Tibial artery (tissue), 4 donors: ENCODE measurements at regions not wholly inside any gene's neighbourhood (a gene's known extent, or its start where the extent isn't known, plus 50 kb on each side); places are given as distances from the start of the nearest gene placed in this dataset.

Experiments
- DNase-seq, 2 donors: peaks; one replicate each; pipeline ENCODE4 v3.0.0-alpha.2; 2019
- H3K27ac ChIP-seq, 2 donors: fragments of 200-600 bp; sonication (generic) in 1 of 2; 1 replicate in 1 of 2; 2 replicates in 1 of 2; pipeline ENCODE4 v1.5.1; 2018 to 2019; ENCODE audit warnings: mild to moderate bottlenecking in 1 of 2
- H3K27me3 ChIP-seq, 2 donors: fragments of 200-600 bp; sonication (generic) in 1 of 2; one replicate each; pipeline versions ENCODE4 v1.5.1 to v1.6.0; 2016 to 2019
- H3K36me3 ChIP-seq, 3 donors: fragments of 200-600 bp; sonication (generic) in 2 of 3; one replicate each; pipeline ENCODE4 v1.5.1; 2016 to 2019; ENCODE audit warnings: mild to moderate bottlenecking in 2 of 3
- H3K4me1 ChIP-seq, 4 donors: fragments of 200-600 bp; sonication (generic) in 2 of 4; 1 replicate in 3 of 4; 2 replicates in 1 of 4; pipeline ENCODE4 v1.5.1; 2016 to 2019
- H3K4me3 ChIP-seq, 2 donors: fragments of 200-600 bp; sonication (generic) in 1 of 2; 1 replicate in 1 of 2; 2 replicates in 1 of 2; pipeline ENCODE4 v1.5.1; 2018 to 2019; ENCODE audit warnings: mild to moderate bottlenecking in 2 of 2
- H3K9me3 ChIP-seq, 3 donors: fragments of 200-600 bp; sonication (generic) in 1 of 3; one replicate each; pipeline ENCODE4 v1.5.1; 2016 to 2019
- intact Hi-C: fragments of 100-400 bp; cut with DNase I; formaldehyde crosslinking; loops from one replicate; pipeline ENCODE4 v1.15.0; 2023; ENCODE audit warnings: low total_unique reads
- TF ChIP-seq, protein P1 (sequence below), 2 experiments: fragments of 200-600 bp in 1 of 2; fragments of 450-650 bp in 1 of 2; IDR thresholded peaks; one replicate each; pipeline ENCODE4 v1.5.1; 2017 to 2019; ENCODE audit warnings: antibody characterized with exemption in 2 of 2, mild to moderate bottlenecking in 1 of 2, moderate library complexity in 1 of 2

DNA sequence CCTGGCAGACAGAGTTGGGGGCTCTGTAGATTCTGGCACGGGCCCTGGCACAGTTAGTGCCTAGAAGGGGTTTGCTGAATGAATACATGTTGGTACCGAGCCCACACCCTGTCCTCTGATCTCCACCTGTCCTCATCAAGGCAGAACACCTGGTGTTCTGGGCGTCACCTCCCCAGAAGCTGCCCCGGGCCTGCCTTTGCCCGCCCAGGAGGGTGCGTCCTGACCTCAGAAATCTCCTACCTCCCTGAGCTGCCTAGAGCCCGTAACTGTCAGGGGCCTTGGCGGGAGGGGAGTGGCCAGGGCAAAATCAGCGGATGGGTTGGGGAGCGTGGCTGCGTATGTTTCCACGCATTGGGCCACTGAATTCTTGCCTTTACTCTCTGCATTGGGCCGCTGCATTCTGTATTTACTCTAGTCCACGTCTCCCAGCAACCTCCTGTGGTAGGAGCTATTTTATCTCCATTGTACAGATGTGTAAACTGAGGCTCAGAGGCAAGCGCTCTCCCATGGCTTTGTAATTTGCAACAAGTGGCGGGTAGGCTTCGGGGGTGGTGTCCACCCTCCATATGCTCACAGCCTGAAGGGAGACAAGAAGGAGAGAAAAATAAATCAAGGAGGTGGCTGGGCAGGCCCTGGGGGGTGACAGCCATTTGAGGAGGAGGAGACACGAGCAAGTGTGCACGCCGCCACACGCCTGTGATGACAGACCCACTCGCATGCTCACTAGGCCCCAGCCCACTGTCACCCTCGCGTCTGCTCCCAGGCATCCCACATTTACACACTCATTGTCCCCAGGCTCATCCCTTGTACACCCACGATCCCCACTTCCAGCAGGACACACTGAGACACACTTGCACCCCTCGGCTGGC is 95.7 kb upstream of the WNT4 start:
- no peak for DNase-seq
- peaks cover 0 to 49% of the 10 kb centered on the region in 2 donors for H3K27me3 ChIP-seq
- H3K4me3 ChIP-seq: no peak overlapping the region
- no peaks in the 10 kb centered on the region for H3K9me3 ChIP-seq
- H3K27ac ChIP-seq: no peak overlapping the region
- H3K4me1 ChIP-seq: no peaks in the 10 kb centered on the region
- TF ChIP-seq, protein P1, sequence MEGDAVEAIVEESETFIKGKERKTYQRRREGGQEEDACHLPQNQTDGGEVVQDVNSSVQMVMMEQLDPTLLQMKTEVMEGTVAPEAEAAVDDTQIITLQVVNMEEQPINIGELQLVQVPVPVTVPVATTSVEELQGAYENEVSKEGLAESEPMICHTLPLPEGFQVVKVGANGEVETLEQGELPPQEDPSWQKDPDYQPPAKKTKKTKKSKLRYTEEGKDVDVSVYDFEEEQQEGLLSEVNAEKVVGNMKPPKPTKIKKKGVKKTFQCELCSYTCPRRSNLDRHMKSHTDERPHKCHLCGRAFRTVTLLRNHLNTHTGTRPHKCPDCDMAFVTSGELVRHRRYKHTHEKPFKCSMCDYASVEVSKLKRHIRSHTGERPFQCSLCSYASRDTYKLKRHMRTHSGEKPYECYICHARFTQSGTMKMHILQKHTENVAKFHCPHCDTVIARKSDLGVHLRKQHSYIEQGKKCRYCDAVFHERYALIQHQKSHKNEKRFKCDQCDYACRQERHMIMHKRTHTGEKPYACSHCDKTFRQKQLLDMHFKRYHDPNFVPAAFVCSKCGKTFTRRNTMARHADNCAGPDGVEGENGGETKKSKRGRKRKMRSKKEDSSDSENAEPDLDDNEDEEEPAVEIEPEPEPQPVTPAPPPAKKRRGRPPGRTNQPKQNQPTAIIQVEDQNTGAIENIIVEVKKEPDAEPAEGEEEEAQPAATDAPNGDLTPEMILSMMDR (IDR thresholded peaks at IDR 0.05): no peak
- intact Hi-C loops: no loop called here
- no peaks in the 10 kb centered on the region for H3K36me3 ChIP-seq

DNA sequence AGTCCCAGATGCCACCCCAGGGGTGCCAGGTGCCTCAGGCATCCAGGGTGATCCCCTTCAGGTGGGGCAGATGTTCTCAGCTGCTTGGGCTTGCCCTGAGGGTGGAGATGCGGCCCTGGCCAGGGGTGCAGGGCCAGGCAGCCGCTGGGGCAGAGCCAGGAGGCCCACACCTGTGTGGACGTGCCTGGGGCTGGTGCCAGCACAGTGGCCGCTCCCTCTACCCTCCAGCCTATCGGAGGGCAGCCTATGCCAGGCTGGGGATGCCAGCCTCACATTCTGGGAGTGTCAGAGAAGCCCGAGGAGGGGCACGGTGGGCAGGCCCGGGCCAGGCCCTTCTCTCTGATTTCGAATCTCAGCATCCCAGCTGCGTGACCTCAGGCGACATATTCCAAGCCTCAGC is 96.5 kb upstream of the WNT4 start:
- TF ChIP-seq, protein P1 (IDR thresholded peaks at IDR 0.05): no peak
- Histone ChIP-seq H3K36me3 (no peaks in the 10 kb centered on the region), H3K4me3 (no peak overlapping the region), H3K9me3 (no peaks in the 10 kb centered on the region), H3K4me1 (no peaks in the 10 kb centered on the region), H3K27ac (no peak overlapping the region), H3K27me3 (peaks cover 0 to 48% of the 10 kb centered on the region in 2 donors)
- intact Hi-C loops: no loop called here
- DNase-seq: no peak

GRCh38 chr1:22241250-22241649 is 98.4 kb upstream of the WNT4 start:
- H3K36me3 ChIP-seq: no peaks in the 10 kb centered on the region
- no peak overlapping the region for H3K27ac ChIP-seq
- DNase-seq: no peak
- no peaks in the 10 kb centered on the region for H3K9me3 ChIP-seq
- TF ChIP-seq, protein P1 (IDR thresholded peaks at IDR 0.05): no peak
- intact Hi-C loops: no loop called here
- peaks cover 0 to 48% of the 10 kb centered on the region in 2 donors for H3K27me3 ChIP-seq
- no peak overlapping the region for H3K4me3 ChIP-seq
- H3K4me1 ChIP-seq: no peaks in the 10 kb centered on the region

DNA sequence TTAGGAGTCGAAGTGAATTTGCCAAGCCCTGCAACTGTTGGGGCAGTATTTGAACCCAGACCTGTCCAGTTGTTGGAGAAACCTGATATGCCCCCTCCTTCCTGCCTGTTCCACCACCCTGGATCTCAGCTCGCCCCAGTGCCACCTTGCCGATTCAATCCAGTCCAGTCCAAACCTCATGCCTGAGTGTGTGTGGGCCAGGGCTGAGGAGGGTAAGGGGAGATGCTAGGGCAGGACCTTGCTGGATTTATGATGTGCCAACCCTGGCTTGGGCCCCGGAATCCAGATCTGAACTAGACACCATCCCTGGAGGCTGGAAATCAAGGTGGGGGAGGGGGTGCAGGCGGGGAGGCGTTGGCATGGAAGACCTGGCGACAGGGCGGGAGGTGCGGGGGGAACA is 98.9 kb upstream of the WNT4 start:
- intact Hi-C loops: no loop called here
- TF ChIP-seq, protein P1 (IDR thresholded peaks at IDR 0.05): no peak
- no peak for DNase-seq
- Histone ChIP-seq H3K36me3 (no peaks in the 10 kb centered on the region), H3K4me1 (no peaks in the 10 kb centered on the region), H3K4me3 (no peak overlapping the region), H3K27ac (no peak overlapping the region), H3K9me3 (no peaks in the 10 kb centered on the region), H3K27me3 (peaks cover 0 to 50% of the 10 kb centered on the region in 2 donors)

DNA sequence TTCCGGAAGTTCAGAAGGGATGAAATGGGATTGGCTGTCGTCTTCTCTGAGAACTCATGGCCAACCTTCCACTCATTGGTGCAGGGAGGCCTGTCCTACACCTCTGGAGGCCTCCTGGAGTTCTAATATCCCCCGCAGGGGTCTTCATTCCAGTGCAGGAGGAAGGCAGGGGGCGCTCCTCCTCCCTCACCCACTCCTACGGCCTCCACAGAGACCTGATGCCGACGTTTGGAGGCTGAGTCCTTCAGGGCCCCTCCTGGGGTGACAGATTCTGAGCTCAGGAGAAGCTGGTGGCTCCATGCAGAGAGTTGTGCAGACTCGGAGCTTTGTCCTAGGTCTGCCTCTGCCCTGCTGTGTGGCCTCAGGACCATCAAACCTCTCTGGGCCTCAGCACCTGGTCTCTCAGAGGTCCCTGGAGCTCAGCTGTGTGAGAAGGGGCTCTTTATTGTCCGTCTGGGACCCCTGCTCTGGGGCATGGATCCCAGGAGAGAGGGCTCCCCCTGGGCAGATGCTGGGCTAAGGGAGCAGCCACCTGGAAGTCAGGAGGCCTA is 102.3 kb upstream of the WNT4 start:
- H3K9me3 ChIP-seq: no peaks in the 10 kb centered on the region
- intact Hi-C loops: no loop called here
- no peak for DNase-seq
- H3K27me3 ChIP-seq: peaks cover 0 to 71% of the 10 kb centered on the region in 2 donors
- TF ChIP-seq, protein P1 (IDR thresholded peaks at IDR 0.05): no peak
- H3K36me3 ChIP-seq: no peaks in the 10 kb centered on the region
- no peak overlapping the region for H3K4me3 ChIP-seq
- no peak overlapping the region for H3K27ac ChIP-seq
- H3K4me1 ChIP-seq: no peaks in the 10 kb centered on the region
